GM19467 (cell line): ENCODE measurements at regions not wholly inside any gene's neighbourhood (a gene's known extent, or its start where the extent isn't known, plus 50 kb on each side); places are given as distances from the start of the nearest gene placed in this dataset.

Experiments
- ATAC-seq: cut with Tn5 transposase; IDR thresholded peaks from one replicate; pipeline ENCODE4 v1.9.1; 2021; ENCODE audit warnings: mild to moderate bottlenecking, moderate library complexity; ENCODE audit not compliant: unreplicated experiment

DNA sequence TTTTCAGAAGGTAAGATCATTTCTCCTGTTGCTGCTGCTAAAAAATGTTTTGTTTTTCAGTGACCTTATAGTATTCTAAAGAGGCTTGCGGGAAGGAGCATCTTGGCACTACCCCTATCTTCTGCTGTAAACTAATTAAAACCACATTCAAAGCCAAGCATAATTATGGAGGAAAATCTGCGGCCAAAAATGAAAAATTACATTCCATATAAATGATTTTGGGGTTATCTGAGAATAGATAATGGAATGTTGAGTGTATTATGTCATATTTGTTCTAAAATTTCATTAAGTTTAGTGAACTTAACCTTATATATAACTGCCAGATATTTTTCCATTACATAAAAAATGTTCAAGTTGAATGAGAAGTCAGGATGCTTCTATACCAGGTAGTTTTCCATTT lies 170.4 kb upstream of the TMC3 start:
- no peak for ATAC-seq

DNA sequence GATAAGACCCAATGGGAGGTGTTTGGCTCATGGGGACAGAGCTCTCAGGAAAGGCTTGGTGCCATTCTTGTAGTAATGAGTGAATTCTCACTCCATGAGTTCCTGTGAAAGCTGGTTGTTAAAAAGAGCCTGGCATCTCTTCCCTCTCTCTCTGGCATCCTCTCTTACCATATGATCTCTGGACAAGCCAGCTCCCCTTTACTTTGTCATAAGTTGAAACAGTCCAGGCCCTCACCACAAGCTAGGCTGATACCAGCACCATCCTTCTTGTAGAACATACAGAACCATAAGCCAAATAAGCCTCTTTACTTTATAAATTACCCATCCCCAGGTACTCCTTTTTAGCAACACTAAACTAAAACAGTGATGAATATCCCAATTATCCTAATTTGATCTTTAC lies 166.9 kb upstream of the TMC3 start:
- ATAC-seq: no peak

DNA sequence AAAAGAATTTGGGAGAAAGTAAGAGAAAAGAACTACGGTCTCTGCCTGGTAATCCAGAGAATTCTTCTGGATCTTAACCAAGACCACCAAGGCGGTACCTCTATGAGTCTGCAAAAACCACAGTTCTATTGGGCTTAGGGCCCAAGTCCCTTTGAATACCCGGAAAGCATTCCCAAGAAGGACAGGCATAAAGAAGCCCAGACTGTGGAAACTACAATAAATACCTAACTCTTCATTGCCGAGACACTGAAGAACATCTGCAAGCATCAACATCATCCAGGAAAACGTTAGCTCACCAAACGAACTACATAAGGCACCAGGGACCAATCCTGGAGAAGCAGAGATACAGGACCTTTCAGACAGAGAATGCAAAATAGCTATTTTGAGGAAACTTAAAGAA lies 162.3 kb upstream of the TMC3 start:
- no peak for ATAC-seq

DNA sequence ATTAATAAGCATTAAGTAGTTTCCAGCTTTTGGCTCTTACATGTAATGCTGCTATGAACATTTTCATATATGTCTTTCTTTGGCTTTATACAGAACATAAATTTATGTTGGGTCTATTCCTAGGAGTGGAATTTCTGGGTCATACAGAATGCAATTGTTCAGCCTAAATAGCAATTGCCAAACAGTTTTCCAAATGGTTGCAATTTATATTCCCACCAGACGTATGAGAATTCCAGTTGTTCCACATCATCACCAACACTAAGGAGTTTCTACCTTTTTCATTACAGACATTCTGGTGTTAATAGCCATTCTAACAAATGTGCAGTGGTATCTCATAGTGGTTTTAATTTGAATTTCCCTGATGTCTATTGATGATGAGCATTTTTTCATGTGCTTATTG lies 160.1 kb upstream of the TMC3 start:
- no peak for ATAC-seq

DNA sequence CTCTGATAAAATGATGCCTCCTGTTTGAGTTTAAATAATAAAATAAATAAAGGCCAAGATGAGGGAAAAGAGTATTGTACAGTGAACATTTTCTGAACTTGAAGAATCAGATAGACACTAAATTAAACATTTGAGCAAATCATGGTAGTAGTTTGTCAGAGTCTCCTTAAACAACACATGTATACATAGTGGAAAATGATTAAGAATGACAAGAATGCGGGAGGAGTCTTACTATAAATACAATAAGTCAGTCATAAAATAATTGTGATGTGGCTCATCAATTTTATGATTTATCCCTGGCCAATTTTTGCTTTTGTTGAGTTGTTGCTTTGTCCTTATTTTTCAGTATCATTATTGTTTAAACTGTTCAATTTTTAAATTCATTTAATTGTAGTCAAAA lies 158.0 kb upstream of the TMC3 start:
- ATAC-seq: no peak

DNA sequence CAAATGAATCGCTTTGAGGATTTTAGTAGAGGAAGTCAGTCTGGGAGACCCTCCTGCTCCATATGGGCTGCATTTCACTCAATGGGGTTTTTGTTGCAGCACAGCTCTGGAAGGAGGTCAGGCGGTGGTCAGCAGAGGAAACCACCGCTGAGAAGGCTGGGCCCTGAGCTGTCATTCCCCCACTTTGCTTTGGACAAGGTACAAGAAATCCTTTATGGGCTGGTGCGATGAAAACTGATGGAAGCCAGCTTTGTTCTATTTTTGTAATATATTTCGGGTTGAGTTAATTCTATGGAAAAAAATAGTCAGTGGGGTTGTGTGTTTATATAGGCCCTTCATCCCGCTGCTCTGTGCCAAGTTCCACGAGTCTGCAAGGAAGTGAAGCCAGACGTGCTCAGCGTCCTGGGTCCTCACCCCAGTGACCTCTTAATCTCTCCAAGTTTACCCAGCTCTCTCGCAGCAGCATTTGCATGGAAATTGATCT lies 157.1 kb upstream of the TMC3 start:
- ATAC-seq: no peak

DNA sequence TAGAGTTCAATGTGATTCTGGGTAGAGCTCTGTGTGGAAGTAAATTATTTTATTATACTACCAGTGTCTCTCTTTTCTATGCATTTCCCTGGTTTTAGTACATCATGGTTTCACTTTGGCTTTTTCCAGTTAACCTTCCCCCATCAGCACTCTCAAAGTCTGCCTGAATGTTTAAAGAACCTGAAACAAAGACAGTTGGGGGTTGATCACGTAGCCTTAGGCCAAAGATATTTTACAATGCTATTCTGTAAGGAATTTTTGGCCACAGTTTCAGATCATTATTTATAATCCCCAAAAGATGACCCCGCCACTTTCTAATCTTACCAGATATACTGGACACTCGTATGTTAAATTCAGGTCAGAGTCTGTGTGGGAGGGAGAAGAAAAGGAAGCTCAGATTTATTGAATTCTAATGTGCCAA lies 156.3 kb upstream of the TMC3 start:
- ATAC-seq: no peak

DNA sequence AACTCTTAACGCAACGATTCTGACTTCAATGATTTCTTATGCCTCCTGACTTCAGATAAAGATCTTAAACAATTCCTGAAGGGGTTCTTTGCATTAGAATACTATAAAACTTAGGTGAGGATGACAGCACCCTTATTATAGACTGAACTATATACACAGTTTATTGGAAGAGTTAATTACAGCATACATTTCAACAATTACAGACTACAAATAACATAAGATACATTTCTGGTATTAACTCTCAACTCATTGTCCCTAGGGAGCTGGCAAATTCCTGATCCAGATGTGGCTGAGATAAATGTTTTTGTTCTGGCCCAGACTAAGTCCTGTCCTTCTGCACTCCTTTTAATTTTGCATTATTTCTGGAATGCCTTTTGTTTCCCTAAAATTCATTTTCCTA lies 155.5 kb upstream of the TMC3 start:
- no peak for ATAC-seq

DNA sequence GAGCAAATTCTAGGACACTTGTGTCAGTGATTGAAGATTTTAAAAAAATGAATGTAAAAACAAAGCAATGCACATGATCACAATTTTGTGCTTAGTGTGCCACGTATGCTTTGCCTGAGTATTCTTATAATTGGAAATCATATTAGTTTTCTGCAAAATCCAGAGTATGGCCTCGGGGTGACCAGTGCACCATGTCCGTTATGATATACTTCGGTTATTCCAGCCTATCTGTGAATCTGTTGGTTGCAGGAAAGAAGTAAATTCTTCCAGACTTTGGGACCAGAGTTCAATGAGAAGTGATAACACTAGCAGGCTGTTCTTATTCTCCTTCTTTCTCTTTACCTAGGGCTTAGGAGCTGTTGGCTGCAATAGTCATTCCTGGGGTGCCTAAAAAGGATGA lies 152.0 kb upstream of the TMC3 start:
- no peak for ATAC-seq

DNA sequence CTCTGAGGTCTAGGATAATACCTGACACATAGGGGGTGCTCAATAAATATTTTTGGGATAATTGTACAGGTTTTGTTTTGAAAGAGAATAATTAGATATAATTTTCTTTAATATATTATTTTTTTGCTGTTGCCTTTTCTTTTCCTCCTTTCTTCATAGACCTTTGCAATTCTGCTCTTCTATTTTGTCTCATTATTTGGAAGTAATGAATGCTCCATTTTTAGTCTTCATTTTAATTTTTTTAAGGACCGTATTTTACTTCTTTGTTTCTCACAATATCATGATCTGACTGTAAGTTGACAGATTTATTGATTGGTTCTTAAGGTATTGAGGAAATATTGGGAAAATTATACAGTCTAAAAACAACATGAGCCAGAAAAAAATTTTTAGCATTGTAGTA lies 150.5 kb upstream of the TMC3 start:
- no peak for ATAC-seq

DNA sequence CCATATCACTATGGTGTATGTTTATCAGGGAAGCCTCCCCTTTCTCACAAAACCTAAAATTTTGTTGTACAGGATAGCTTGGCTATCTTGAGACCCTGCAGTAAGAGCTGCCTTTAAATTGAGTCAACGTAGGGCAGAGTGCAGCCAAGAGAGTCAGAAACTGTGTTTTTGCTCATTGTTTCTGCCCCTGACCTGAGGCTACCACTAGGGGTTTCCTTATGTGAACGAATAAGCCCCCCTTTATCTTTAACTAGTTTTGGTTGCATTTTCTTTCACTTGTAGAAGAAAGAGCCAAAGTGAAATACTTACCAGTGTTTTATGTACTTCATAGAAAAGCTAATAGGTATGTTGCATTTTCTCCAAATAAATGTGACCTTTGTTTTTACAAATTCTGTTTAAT lies 149.9 kb upstream of the TMC3 start:
- ATAC-seq: no peak

DNA sequence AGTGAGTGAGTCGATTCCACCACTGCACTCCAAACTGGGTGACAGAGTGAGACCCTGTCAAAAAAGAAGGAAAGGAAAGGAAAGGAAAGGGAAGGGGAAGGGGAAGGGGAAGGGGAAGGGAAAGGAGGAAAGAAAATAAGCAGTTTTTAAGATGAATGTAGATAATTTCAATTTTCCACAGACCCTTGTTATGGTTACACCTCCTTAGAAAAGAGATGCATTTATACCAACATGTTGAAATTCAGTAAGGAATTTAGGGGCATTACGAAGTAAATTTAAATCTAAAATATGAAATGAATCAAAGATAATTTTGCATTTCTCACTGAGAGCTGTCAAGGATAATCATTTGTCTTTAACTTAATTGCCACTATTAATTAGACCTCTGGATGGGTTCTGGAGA lies 146.5 kb upstream of the TMC3 start:
- no peak for ATAC-seq

DNA sequence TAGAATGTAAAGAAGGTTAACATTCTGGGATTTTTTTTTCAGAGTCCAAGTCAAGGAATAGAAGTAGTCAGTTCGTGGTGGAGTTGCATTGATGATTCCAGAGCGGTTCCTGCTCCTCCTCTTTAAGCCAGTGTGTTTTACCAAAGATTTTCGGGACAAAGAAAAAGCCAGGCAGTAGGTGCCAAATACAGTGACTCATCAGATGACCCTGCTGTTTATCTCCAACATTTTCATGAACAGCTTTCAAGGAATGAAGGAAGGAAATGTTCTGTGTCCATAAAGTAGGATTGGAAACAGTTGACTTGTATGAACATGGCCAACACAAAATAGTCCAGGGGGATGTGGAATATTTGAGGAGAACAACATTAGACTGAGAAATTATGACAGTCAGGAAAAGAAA lies 142.4 kb upstream of the TMC3 start:
- ATAC-seq: no peak

DNA sequence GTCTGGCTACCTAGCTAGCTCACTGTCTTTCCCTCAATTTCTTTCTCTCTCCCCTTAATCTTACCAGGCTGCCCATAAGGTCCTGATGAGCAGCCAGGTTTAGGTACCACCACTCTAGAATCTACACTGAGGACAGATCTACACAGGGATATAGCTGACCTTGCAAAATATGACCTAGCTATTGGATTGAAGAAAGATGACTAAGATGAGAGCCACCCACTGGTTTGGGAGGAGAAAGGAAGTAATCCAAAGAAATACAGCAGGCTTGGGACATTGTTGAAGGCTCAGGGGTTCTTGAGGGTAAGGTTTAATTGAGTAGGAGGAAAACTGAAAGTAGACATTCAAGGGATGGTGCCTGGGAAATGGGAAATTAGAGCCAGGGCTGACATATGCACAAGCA lies 142.0 kb upstream of the TMC3 start:
- no peak for ATAC-seq

DNA sequence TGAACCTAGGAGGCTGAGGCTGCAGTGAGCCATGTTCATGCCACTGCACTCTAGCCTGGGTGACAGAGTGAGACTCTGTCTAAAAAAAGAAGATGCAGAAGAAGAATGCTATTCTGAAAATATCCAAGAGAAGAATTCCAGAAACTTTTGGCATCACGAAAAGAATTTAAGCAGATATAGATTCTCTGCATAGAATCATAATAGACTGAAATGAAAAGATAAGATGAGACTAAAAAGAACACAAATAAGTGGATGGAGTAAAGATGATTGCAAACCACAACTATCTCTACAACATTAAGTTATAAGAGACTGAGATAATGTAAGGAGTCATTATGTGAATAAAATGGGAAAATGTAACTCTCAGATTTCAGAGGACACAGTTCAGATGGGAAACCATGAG lies 140.7 kb upstream of the TMC3 start:
- no peak for ATAC-seq

DNA sequence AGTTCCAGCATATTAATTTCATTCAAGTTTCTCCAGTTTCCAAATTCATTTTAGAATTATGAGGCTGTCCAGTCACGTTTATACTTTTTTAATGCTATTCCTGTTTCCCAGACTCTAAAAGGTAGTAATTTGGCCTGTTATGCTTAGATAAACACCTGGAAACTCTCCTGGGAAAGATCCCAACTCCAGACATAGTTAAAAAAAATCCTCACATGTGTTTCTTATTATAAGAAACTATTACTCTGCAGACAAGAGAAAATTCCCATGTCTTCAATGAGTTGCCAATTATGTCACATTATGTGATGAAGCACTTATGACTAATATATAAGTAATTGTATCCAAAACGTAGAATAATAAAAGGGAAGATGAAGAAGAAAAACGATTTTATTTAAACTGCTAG lies 137.1 kb upstream of the TMC3 start:
- ATAC-seq: no peak

DNA sequence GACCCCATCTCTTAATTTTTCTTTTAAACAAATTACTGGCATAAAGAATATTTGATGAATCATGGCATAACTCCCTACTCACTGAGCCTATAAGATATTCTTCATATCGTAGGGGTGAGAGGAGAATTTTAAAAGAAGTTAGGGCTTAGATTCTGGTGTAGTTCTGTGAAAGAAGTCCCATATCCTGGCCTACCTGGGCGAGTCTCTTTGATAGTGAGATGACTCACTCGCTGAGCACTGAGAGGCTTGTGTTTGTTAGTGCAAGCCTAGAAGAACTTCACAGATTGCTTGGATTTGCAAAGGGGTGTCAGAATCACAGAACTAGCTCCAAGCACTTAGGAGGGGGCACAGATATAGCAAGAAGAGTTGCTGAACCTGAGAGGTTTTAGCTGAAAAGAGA lies 133.8 kb upstream of the TMC3 start:
- ATAC-seq: no peak

DNA sequence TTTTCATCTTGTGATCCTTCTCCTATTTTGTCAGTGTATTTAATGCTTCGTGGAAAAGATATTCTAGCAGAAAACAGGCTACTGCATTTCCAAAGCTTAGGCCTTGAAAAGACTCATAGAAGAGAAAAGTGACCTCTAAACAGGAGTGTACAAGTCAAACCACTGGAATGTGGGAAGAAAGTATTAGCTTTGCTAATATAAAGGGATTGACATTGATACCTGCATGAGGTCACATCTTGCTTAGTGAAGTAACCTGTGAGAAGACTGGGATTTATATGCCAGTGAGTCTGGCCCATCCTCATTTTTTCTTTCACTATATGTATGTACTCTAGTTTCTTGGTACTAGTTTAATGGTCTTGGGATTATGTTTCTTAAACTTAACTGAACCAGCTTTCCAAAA lies 132.9 kb upstream of the TMC3 start:
- ATAC-seq: no peak

DNA sequence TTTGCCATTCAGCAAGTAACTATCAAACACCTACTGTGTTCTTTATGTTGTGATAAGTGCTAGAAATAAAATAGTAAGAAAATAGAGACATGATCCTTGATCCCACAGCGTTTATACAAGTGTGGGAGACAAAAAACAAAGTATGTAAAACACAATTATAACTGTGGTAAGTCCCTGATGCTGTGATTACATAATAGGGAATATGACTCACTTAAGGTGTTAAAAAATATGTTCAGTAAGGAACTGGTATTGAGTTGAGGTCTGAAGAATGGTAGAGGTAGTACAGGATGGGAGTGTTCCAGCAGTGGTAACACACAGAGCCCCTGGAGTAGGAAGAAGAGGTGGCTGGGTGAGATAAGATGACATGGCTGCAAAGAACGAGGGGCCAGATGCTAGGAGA lies 132.1 kb upstream of the TMC3 start:
- ATAC-seq: no peak

DNA sequence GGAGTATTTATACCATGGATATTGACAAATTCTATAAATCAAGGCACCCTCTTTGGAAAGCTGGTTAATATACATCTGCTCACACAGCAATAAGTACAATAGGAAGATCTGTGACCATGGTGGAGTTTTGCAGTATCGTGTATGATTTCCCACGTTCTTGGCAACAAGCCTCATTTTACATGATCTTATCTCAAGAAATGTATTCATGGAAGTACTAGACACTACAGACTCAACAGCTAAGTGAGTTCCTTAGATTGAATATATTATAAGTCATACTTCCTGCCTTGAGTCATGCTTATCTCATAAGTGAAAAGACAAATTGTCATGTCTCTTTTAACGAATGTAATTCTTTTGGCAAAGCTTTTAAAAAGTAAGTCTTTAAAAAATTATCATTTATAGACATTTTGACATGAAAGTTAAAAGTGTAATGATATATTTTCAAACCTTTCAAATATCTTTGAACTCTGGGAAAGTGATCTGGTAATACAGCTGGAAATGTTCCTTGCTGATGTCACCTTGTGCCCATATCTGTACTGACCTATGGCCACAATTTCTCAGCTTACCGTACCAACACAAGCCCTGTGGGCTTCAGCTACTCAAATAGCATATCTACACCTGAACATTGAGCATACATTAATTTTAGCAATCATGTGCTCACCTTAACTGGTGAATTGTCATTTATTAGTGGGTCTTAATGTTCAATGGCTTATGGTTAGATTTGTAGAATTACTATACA lies 130.3 kb upstream of the TMC3 start:
- ATAC-seq: no peak

DNA sequence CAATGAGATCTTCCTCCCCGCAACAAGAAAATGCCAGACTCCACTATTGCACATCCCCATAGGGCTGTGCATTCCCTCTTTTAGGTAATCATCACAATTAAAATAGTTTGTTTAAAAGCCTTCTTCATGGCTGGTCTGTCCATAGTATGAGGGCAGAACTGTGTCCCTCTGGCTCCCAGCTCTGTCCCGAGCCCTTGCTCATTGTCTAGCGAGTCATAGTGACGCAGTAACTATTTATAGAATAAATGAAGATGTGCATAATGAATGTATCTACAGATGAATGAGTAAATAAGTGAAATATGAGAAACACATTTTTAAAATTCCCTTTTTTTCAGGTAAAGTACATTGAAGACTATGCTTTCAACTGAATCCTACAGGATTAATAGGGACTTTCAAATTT lies 128.4 kb upstream of the TMC3 start:
- no peak for ATAC-seq

DNA sequence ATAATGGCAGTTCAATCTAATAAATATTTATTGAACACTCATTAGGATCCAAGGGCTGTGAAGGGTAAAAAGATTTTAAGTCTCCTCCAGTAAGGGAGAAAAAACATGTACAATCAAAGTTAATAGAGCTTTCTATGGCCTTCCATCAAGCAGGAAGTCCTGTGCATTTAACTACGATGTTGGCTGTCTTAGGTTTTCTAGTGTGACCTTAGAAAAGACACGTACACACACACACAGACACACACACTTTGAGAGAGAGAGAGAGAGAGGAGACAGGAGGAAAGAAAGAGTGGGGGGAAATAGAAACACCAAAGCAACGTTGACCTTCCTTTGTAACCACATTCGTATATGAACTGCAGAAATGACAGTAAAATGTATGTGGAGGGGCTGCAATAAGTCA lies 126.1 kb upstream of the TMC3 start:
- no peak for ATAC-seq

DNA sequence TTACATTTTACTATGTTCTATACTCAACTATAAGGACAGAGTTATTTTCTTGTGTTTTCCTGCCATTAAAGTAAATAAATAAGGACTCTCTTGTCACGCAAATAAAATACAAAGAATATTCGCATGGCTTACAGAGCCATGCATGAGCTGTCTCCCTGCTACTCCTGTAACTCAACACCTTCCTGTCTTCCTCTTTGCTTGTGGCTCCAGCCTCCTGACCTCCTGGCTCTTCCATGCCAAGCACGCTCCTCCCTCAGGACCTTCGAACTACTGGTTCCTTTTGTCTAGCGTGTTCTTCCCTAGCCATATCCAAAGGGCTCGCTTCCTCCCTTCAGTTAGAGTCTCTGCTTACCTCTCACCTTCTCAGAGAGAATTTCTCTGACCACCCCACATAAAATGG lies 124.3 kb upstream of the TMC3 start:
- ATAC-seq: no peak
